Neural crest cell (in vitro differentiated cells): ENCODE measurements at regions not wholly inside any gene's neighbourhood (a gene's known extent, or its start where the extent isn't known, plus 50 kb on each side); places are given as distances from the start of the nearest gene placed in this dataset.

ENCODE experiments used
- DNase-seq: peaks from one replicate; pipeline ENCODE4 v3.0.0; 2021; ENCODE audit warnings: low read depth, mixed read lengths, low spot score
- H3K27ac Mint-ChIP-seq: one replicate; pipeline ENCODE4 v1.8.0; 2021; ENCODE audit warnings: mild to moderate bottlenecking, mixed read lengths; ENCODE audit not compliant: unreplicated experiment
- H3K27me3 Mint-ChIP-seq: 2 replicates; pipeline ENCODE4 v1.8.0; 2021; ENCODE audit warnings: low read depth, mild to moderate bottlenecking, mixed read lengths
- H3K36me3 Mint-ChIP-seq: 2 replicates; pipeline ENCODE4 v1.8.0; 2021; ENCODE audit warnings: low read depth, mild to moderate bottlenecking, mixed read lengths
- H3K4me1 Mint-ChIP-seq: 2 replicates; pipeline ENCODE4 v1.8.0; 2021; ENCODE audit warnings: mixed read lengths
- H3K4me3 Mint-ChIP-seq: one replicate; pipeline ENCODE4 v1.8.0; 2021; ENCODE audit warnings: mild to moderate bottlenecking, mixed read lengths
- H3K9me3 Mint-ChIP-seq: 2 replicates; pipeline ENCODE4 v1.8.0; 2021; ENCODE audit warnings: mixed read lengths
- CTCF ChIP-seq: fragments of 200-600 bp; sonication (generic); conservative IDR thresholded peaks from 2 replicates; pipeline ENCODE4 v1.5.0; 2021; ENCODE audit warnings: antibody characterized with exemption, mild to moderate bottlenecking

- TF ChIP-seq CTCF, result no peak
- H3K4me1 Mint-ChIP-seq, result peaks cover 15% of the 10 kb centered on the region
- no peak overlapping the region for H3K4me3 Mint-ChIP-seq
- no peaks in the 10 kb centered on the region for H3K27me3 Mint-ChIP-seq
- peaks cover 4% of the 10 kb centered on the region for H3K36me3 Mint-ChIP-seq
- no peak for DNase-seq
- peaks cover 2% of the 10 kb centered on the region for H3K9me3 Mint-ChIP-seq
- no peak overlapping the region for H3K27ac Mint-ChIP-seq
Measured at GRCh38 chr15:97026781-97027180, 696.3 kb downstream of the NR2F2 start.

GRCh38 chr15:97027772-97028171 lies 697.3 kb downstream of the NR2F2 start:
- Mint-ChIP-seq H3K36me3 (peaks cover 4% of the 10 kb centered on the region), H3K9me3 (peaks cover 2% of the 10 kb centered on the region)

GRCh38 chr15:97030251-97030650 lies 699.8 kb downstream of the NR2F2 start:
- no peak for DNase-seq
- H3K27me3 Mint-ChIP-seq, result no peaks in the 10 kb centered on the region
- no peak overlapping the region for H3K4me3 Mint-ChIP-seq
- H3K27ac Mint-ChIP-seq, result no peak overlapping the region
- H3K9me3 Mint-ChIP-seq, result peaks cover 4% of the 10 kb centered on the region
- H3K36me3 Mint-ChIP-seq, result peaks cover 4% of the 10 kb centered on the region
- no peak for TF ChIP-seq CTCF
- H3K4me1 Mint-ChIP-seq, result no peaks in the 10 kb centered on the region

More at GRCh38 chr15:97027772-97028171, 697.3 kb downstream of the NR2F2 start:
- no peaks in the 10 kb centered on the region for H3K27me3 Mint-ChIP-seq
- no peak for TF ChIP-seq CTCF
- H3K4me1 Mint-ChIP-seq, result peaks cover 9% of the 10 kb centered on the region
- no peak overlapping the region for H3K4me3 Mint-ChIP-seq
- no peak overlapping the region for H3K27ac Mint-ChIP-seq
- DNase-seq, result no peak

- peaks cover 5% of the 10 kb centered on the region for H3K36me3 Mint-ChIP-seq
- H3K27ac Mint-ChIP-seq, result no peak overlapping the region
- TF ChIP-seq CTCF, result no peak
- no peak for DNase-seq
- H3K4me1 Mint-ChIP-seq, result peaks cover 8% of the 10 kb centered on the region
- H3K4me3 Mint-ChIP-seq, result no peak overlapping the region
- peaks cover 9% of the 10 kb centered on the region for H3K9me3 Mint-ChIP-seq
- H3K27me3 Mint-ChIP-seq, result no peaks in the 10 kb centered on the region
Measured at GRCh38 chr15:97036301-97036700, 705.8 kb downstream of the NR2F2 start.

GRCh38 chr15:97037080-97037479 lies 706.6 kb downstream of the NR2F2 start:
- H3K27me3 Mint-ChIP-seq, result no peaks in the 10 kb centered on the region
- peaks cover 5% of the 10 kb centered on the region for H3K36me3 Mint-ChIP-seq
- TF ChIP-seq CTCF, result no peak
- H3K4me3 Mint-ChIP-seq, result no peak overlapping the region
- no peak for DNase-seq
- H3K4me1 Mint-ChIP-seq, result peaks cover 8% of the 10 kb centered on the region
- no peak overlapping the region for H3K27ac Mint-ChIP-seq
- peaks cover 9% of the 10 kb centered on the region for H3K9me3 Mint-ChIP-seq
